ENCODE measurements at regions not wholly inside any gene's neighbourhood (a gene's known extent, or its start where the extent isn't known, plus 50 kb on each side); places are given as distances from the start of the nearest gene placed in this dataset.
"Not testable (repeated sequence)": the region's sequence is repeated elsewhere in the genome, so short reads cannot be mapped to it uniquely, and the experiment has no call there.

GRCh38 chr6:121695329-121695728 lies 259.9 kb downstream of the GJA1 start:
- Histone ChIP-seq H3K27ac (no peak overlapping the region), H3K4me1 (peaks cover under 1% of the 10 kb centered on the region), H3K9me3 (no peaks in the 10 kb centered on the region), H3K27me3 (no peaks in the 10 kb centered on the region), H3K36me3 (no peaks in the 10 kb centered on the region), H3K4me3 (no peak overlapping the region)
- TF ChIP-seq POLR2AphosphoS5 (IDR thresholded peaks at IDR 0.05) (no peak), POLR2A (IDR thresholded peaks at IDR 0.05) (no peak), EP300 (IDR thresholded peaks at IDR 0.05) (no peak)
- TF ChIP-seq, protein P1, sequence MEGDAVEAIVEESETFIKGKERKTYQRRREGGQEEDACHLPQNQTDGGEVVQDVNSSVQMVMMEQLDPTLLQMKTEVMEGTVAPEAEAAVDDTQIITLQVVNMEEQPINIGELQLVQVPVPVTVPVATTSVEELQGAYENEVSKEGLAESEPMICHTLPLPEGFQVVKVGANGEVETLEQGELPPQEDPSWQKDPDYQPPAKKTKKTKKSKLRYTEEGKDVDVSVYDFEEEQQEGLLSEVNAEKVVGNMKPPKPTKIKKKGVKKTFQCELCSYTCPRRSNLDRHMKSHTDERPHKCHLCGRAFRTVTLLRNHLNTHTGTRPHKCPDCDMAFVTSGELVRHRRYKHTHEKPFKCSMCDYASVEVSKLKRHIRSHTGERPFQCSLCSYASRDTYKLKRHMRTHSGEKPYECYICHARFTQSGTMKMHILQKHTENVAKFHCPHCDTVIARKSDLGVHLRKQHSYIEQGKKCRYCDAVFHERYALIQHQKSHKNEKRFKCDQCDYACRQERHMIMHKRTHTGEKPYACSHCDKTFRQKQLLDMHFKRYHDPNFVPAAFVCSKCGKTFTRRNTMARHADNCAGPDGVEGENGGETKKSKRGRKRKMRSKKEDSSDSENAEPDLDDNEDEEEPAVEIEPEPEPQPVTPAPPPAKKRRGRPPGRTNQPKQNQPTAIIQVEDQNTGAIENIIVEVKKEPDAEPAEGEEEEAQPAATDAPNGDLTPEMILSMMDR (IDR thresholded peaks at IDR 0.05), result no peak
- DNase-seq (ENCODE audit: low spot score in 2 of 2), result no peak
- WGBS, result 65% methylated on average over 3 of the region's 3 CpGs

GRCh38 chr6:121697921-121698320 lies 262.5 kb downstream of the GJA1 start:
- no peak overlapping the region for H3K4me3 ChIP-seq
- no peak for DNase-seq (ENCODE audit: low spot score in 2 of 2)
- H3K27me3 ChIP-seq, result no peaks in the 10 kb centered on the region
- no peaks in the 10 kb centered on the region for H3K36me3 ChIP-seq
- H3K27ac ChIP-seq, result no peak overlapping the region
- H3K9me3 ChIP-seq, result no peaks in the 10 kb centered on the region
- peaks cover 3% of the 10 kb centered on the region for H3K4me1 ChIP-seq
- TF ChIP-seq, protein P1 (IDR thresholded peaks at IDR 0.05), result no peak
- TF ChIP-seq POLR2AphosphoS5 (IDR thresholded peaks at IDR 0.05) (no peak), POLR2A (IDR thresholded peaks at IDR 0.05) (no peak), EP300 (IDR thresholded peaks at IDR 0.05) (no peak)
- 53% methylated on average over 6 of the region's 6 CpGs for WGBS

DNA sequence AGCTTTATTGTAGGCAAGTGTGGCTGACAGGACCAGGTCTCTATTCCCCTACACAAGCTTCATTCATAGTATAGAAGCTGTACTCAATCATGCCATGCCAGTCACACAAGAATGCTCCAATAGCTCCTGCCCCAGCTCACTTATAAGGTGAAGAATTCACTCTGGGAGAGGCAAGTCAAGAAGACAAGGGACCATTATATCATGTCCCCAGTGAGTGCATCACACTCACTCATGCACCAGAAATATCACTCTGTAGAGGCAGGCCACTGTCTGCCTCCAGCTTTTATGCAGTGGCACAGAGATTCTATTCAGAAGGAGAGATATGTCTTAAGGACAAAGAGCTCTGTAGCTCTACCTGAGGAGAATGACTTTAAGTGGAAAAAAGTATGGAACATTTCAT lies 263.2 kb downstream of the GJA1 start:
- H3K4me1 ChIP-seq, result peaks cover 3% of the 10 kb centered on the region
- no peaks in the 10 kb centered on the region for H3K27me3 ChIP-seq
- TF ChIP-seq POLR2AphosphoS5 (IDR thresholded peaks at IDR 0.05), result no peak
- TF ChIP-seq, protein P1 (IDR thresholded peaks at IDR 0.05), result no peak
- TF ChIP-seq EP300 (IDR thresholded peaks at IDR 0.05), result no peak
- TF ChIP-seq POLR2A (IDR thresholded peaks at IDR 0.05), result no peak
- DNase-seq (ENCODE audit: low spot score in 2 of 2), result no peak
- H3K4me3 ChIP-seq, result no peak overlapping the region
- H3K36me3 ChIP-seq, result no peaks in the 10 kb centered on the region
- H3K27ac ChIP-seq, result no peak overlapping the region
- no peaks in the 10 kb centered on the region for H3K9me3 ChIP-seq

GRCh38 chr6:121703129-121703528 lies 267.7 kb downstream of the GJA1 start:
- 93% methylated on average over 4 of the region's 8 CpGs for WGBS
- not testable (repeated sequence) for H3K9me3 ChIP-seq; H3K27me3 ChIP-seq; H3K4me3 ChIP-seq; H3K4me1 ChIP-seq; H3K27ac ChIP-seq; DNase-seq (ENCODE audit: low spot score in 2 of 2); H3K36me3 ChIP-seq

DNA sequence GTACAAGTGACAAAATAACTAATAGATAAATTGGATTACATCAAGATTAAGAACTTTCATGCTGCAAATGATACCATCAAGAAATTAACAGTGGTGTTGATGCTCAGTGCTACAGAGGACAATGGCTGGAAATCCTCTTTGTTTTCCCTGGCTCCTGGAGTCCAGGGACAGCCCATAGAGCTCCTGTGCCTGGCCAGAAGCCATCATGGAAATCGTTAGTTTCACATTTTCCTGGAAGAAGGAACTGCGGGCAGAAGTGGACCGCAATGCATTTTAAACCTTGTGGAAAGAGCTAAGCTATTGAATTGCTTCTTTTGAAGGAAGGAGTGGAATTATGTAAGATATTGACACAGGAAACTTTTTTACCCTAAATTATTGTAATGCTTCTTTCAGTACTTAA lies 276.0 kb downstream of the GJA1 start:
- 68% methylated on average over 3 of the region's 3 CpGs for WGBS
- Histone ChIP-seq H3K36me3 (no peaks in the 10 kb centered on the region), H3K27me3 (no peaks in the 10 kb centered on the region), H3K4me1 (no peaks in the 10 kb centered on the region), H3K4me3 (no peak overlapping the region), H3K9me3 (no peaks in the 10 kb centered on the region), H3K27ac (no peak overlapping the region)
- no peak for DNase-seq (ENCODE audit: low spot score in 2 of 2)
- TF ChIP-seq EP300 (IDR thresholded peaks at IDR 0.05), result no peak
- TF ChIP-seq POLR2A (IDR thresholded peaks at IDR 0.05), result no peak
- TF ChIP-seq, protein P1 (IDR thresholded peaks at IDR 0.05), result no peak
- TF ChIP-seq POLR2AphosphoS5 (IDR thresholded peaks at IDR 0.05), result no peak

DNA sequence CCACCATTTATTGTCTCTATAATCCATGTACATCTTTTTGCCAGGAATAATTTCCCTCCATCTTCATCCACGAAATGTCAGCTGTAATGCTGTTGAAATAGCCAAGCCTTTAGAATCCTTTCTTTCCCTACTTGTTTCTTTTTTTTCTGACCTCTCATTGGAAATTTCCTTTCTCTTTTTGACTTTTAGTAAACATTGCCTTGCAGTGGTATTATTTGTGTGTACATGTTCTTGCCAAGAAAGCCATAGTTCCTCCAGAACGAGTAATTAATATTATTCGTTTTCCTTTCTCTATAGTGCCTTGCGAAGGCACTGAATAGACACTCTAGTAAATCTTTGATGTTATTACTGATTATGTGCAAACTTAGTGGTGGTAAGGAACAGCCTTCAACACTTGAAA lies 282.2 kb downstream of the GJA1 start:
- Histone ChIP-seq H3K9me3 (no peaks in the 10 kb centered on the region), H3K36me3 (no peaks in the 10 kb centered on the region), H3K27me3 (no peaks in the 10 kb centered on the region), H3K4me3 (no peak overlapping the region), H3K4me1 (no peaks in the 10 kb centered on the region), H3K27ac (no peak overlapping the region)
- no peak for DNase-seq (ENCODE audit: low spot score in 2 of 2)
- TF ChIP-seq POLR2A (IDR thresholded peaks at IDR 0.05), result no peak
- no peak for TF ChIP-seq EP300 (IDR thresholded peaks at IDR 0.05)
- TF ChIP-seq, protein P1 (IDR thresholded peaks at IDR 0.05), result no peak
- no peak for TF ChIP-seq POLR2AphosphoS5 (IDR thresholded peaks at IDR 0.05)
- 86% methylated on average over 4 of the region's 4 CpGs for WGBS

DNA sequence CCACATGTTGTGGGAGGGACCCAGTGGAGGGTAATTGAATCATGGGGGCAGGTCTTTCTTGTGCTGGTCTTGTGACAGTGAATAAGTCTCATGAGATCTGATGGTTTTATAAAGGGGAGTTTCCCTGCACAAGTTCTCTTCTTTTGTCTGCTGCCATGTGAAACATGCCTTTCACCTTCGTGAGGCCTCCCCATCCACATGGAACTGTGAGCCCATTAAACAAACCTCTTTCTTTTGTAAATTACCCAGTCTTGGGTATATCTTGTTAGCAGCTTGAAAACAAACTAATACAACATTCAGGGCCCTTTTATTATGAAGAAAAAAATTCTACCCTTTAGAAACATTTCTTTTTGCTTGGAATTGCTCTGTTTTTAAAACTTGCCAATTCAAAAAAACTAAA lies 285.4 kb downstream of the GJA1 start:
- 100% methylated on average over 1 of the region's 1 CpG for WGBS
- not testable (repeated sequence) for H3K27me3 ChIP-seq

More for the DNA sequence above, 285.4 kb downstream of the GJA1 start:
- H3K27ac ChIP-seq; H3K9me3 ChIP-seq; DNase-seq (ENCODE audit: low spot score in 2 of 2); H3K4me3 ChIP-seq; H3K4me1 ChIP-seq; H3K36me3 ChIP-seq: not testable (repeated sequence)

Measured in suprapubic skin (tissue), 4 donors.